Panc1 (cell line): ENCODE measurements at regions not wholly inside any gene's neighbourhood (a gene's known extent, or its start where the extent isn't known, plus 50 kb on each side); places are given as distances from the start of the nearest gene placed in this dataset.

Experiments used
- POLR2AphosphoS5 ChIP-seq: IDR thresholded peaks from 2 replicates; pipeline ENCODE4 v1.6.1; 2012; ENCODE audit warnings: mild to moderate bottlenecking, low read depth, low read length, moderate library complexity
- REST ChIP-seq, 2 experiments: IDR thresholded peaks; 2 replicates each; pipeline ENCODE4 v1.6.1; 2011 to 2012; ENCODE audit warnings: low read depth in 2 of 2, control low read depth in 1 of 2, low read length in 1 of 2, mild to moderate bottlenecking in 1 of 2, moderate library complexity in 1 of 2; ENCODE audit not compliant: insufficient read depth in 1 of 2

GRCh38 chr6:92052513-92052912 lies 1366.8 kb downstream of the EPHA7 start:
- no peak for TF ChIP-seq POLR2AphosphoS5
- TF ChIP-seq REST (IDR thresholded peaks at IDR 0.05; ENCODE audit: insufficient read depth in 1 of 2, low read depth in 2 of 2, low read length in 1 of 2), result no peak
